ENCODE measurements at regions not wholly inside any gene's neighbourhood (a gene's known extent, or its start where the extent isn't known, plus 50 kb on each side); places are given as distances from the start of the nearest gene placed in this dataset.
A peak's percentile ranks its signal among the peaks of the same experiment; 100 is the strongest.

GRCh38 chr2:234304950-234305349 is 191.9 kb downstream of the ARL4C start:
- DNase-seq: no peak

GRCh38 chr2:234302664-234302991 is 194.3 kb downstream of the ARL4C start:
- DNase-seq: no peak

- DNase-seq: no peak
Measured at GRCh38 chr2:234300932-234301823, 195.7 kb downstream of the ARL4C start.

GRCh38 chr2:234300391-234300925 is 196.4 kb downstream of the ARL4C start:
- DNase-seq: no peak

GRCh38 chr2:234298918-234299317 is 198.0 kb downstream of the ARL4C start:
- no peak for DNase-seq

GRCh38 chr2:234296991-234297390 is 199.9 kb downstream of the ARL4C start:
- no peak for DNase-seq

- no peak for DNase-seq
Measured at GRCh38 chr2:234293973-234294372, 202.9 kb downstream of the ARL4C start.

- DNase-seq: no peak
Measured at GRCh38 chr2:234292962-234293243, 204.0 kb downstream of the ARL4C start.

GRCh38 chr2:234292205-234292961 is 204.5 kb downstream of the ARL4C start:
- no peak for DNase-seq

GRCh38 chr2:234291765-234292204 is 205.1 kb downstream of the ARL4C start:
- no peak for DNase-seq

GRCh38 chr2:234290671-234291070 is 206.2 kb downstream of the ARL4C start:
- DNase-seq: no peak

- no peak for DNase-seq
Measured at GRCh38 chr2:234289834-234290590, 206.9 kb downstream of the ARL4C start.

- DNase-seq: peak in 1 of 2 donors; percentile 37
Measured at GRCh38 chr2:234288974-234289455, 207.9 kb downstream of the ARL4C start.

GRCh38 chr2:234287650-234288049 is 209.2 kb downstream of the ARL4C start:
- DNase-seq: no peak

GRCh38 chr2:234286956-234287355 is 209.9 kb downstream of the ARL4C start:
- DNase-seq: no peak

- no peak for DNase-seq
Measured at GRCh38 chr2:234286118-234286598, 210.7 kb downstream of the ARL4C start.

- no peak for DNase-seq
Measured at GRCh38 chr2:234285541-234285940, 211.3 kb downstream of the ARL4C start.

GRCh38 chr2:234279637-234280036 is 217.2 kb downstream of the ARL4C start:
- DNase-seq: no peak

GRCh38 chr2:234278556-234279255 is 218.2 kb downstream of the ARL4C start:
- no peak for DNase-seq

GRCh38 chr2:234275515-234275914 is 221.4 kb downstream of the ARL4C start:
- DNase-seq: no peak

GRCh38 chr2:234273887-234274584 is 222.8 kb downstream of the ARL4C start:
- DNase-seq: no peak

Measured in bone marrow (tissue), 2 donors.